ENCODE measurements at regions not wholly inside any gene's neighbourhood (a gene's known extent, or its start where the extent isn't known, plus 50 kb on each side); places are given as distances from the start of the nearest gene placed in this dataset.

- TF ChIP-seq REST (IDR thresholded peaks at IDR 0.05) (no peak), TP53 (CRISPR knock-in tag; IDR thresholded peaks at IDR 0.05) (no peak), HOXB13 (CRISPR knock-in tag; IDR thresholded peaks at IDR 0.05; ENCODE audit: low read depth) (no peak), FOSB (CRISPR knock-in tag; IDR thresholded peaks at IDR 0.05) (no peak), BHLHE40 (IDR thresholded peaks at IDR 0.05; ENCODE audit: low read depth, low read length) (no peak), GATA3 (IDR thresholded peaks at IDR 0.05; ENCODE audit: borderline replicate concordance) (no peak), CHD2 (IDR thresholded peaks at IDR 0.05; ENCODE audit: low read length, partially characterized antibody) (no peak), RCOR1 (IDR thresholded peaks at IDR 0.05; ENCODE audit: low read depth, low read length) (no peak), MAZ (IDR thresholded peaks at IDR 0.05; ENCODE audit: borderline replicate concordance, low read depth, low read length) (no peak), SREBF2 (IDR thresholded peaks at IDR 0.05) (no peak), RAD21 (conservative IDR thresholded peaks at IDR 0.05 in 1 of 2, IDR thresholded peaks at IDR 0.05 in 1 of 2) (no peak)
- TF ChIP-seq, protein P1, sequence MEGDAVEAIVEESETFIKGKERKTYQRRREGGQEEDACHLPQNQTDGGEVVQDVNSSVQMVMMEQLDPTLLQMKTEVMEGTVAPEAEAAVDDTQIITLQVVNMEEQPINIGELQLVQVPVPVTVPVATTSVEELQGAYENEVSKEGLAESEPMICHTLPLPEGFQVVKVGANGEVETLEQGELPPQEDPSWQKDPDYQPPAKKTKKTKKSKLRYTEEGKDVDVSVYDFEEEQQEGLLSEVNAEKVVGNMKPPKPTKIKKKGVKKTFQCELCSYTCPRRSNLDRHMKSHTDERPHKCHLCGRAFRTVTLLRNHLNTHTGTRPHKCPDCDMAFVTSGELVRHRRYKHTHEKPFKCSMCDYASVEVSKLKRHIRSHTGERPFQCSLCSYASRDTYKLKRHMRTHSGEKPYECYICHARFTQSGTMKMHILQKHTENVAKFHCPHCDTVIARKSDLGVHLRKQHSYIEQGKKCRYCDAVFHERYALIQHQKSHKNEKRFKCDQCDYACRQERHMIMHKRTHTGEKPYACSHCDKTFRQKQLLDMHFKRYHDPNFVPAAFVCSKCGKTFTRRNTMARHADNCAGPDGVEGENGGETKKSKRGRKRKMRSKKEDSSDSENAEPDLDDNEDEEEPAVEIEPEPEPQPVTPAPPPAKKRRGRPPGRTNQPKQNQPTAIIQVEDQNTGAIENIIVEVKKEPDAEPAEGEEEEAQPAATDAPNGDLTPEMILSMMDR (IDR thresholded peaks at IDR 0.05), result no peak
- ATAC-seq, result no peak
- Histone ChIP-seq H3K4me1 (no peaks in the 10 kb centered on the region), H3K27ac (no peak overlapping the region), H3K4me3 (no peak overlapping the region), H3K9me3 (no peaks in the 10 kb centered on the region), H3K4me2 (no peak overlapping the region)
- ChIA-PET POLR2A (no interaction called here), CTCF (no interaction called here)
- no peak for DNase-seq (ENCODE audit: low read depth in 1 of 2, low spot score in 1 of 2)
- WGBS (ENCODE audit: missing lambda C conversion rate), result 41% methylated on average over 1 of the region's 1 CpG
- FAIRE-seq, result no peak
These were observed 115.2 kb upstream of the MAGI3 start for GRCh38 chr1:113275083-113275482.

GRCh38 chr1:113275691-113276090 lies 114.6 kb upstream of the MAGI3 start:
- FAIRE-seq (no peak), DNase-seq (ENCODE audit: low read depth in 1 of 2, low spot score in 1 of 2) (no peak), ATAC-seq (no peak)
- WGBS (ENCODE audit: missing lambda C conversion rate), result 85% methylated on average over 2 of the region's 2 CpGs
- no peaks in the 10 kb centered on the region for H3K9me3 ChIP-seq
- ChIA-PET CTCF (no interaction called here), POLR2A (no interaction called here)
- H3K4me3 ChIP-seq, result no peak overlapping the region
- H3K4me1 ChIP-seq, result no peaks in the 10 kb centered on the region
- no peak overlapping the region for H3K27ac ChIP-seq
- H3K4me2 ChIP-seq, result no peak overlapping the region
- TF ChIP-seq CHD4 (IDR thresholded peaks at IDR 0.05; ENCODE audit: borderline replicate concordance), result no peak
- TF ChIP-seq NFE2L2 (conservative IDR thresholded peaks at IDR 0.05; ENCODE audit: low read length), result no peak
- no peak for TF ChIP-seq TFCP2L1 (CRISPR knock-in tag; IDR thresholded peaks at IDR 0.05)
- TF ChIP-seq ZFP36 (IDR thresholded peaks at IDR 0.05; ENCODE audit: borderline replicate concordance, partially characterized antibody), result no peak
- TF ChIP-seq, protein P2, sequence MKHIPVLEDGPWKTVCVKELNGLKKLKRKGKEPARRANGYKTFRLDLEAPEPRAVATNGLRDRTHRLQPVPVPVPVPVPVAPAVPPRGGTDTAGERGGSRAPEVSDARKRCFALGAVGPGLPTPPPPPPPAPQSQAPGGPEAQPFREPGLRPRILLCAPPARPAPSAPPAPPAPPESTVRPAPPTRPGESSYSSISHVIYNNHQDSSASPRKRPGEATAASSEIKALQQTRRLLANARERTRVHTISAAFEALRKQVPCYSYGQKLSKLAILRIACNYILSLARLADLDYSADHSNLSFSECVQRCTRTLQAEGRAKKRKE (CRISPR knock-in tag; IDR thresholded peaks at IDR 0.05; ENCODE audit: low read depth), result no peak
- TF ChIP-seq CHD2 (IDR thresholded peaks at IDR 0.05; ENCODE audit: low read length, partially characterized antibody), result no peak
- no peak for TF ChIP-seq MAX (IDR thresholded peaks at IDR 0.05)
- TF ChIP-seq TP53 (CRISPR knock-in tag; IDR thresholded peaks at IDR 0.05), result no peak
- TF ChIP-seq RFX5 (IDR thresholded peaks at IDR 0.05), result no peak
- no peak for TF ChIP-seq GATA3 (IDR thresholded peaks at IDR 0.05; ENCODE audit: borderline replicate concordance)
- no peak for TF ChIP-seq REST (IDR thresholded peaks at IDR 0.05)
- TF ChIP-seq RAD21 (conservative IDR thresholded peaks at IDR 0.05 in 1 of 2, IDR thresholded peaks at IDR 0.05 in 1 of 2), result no peak
- TF ChIP-seq NR3C1 (IDR thresholded peaks at IDR 0.05), result no peak
- TF ChIP-seq, protein P3, sequence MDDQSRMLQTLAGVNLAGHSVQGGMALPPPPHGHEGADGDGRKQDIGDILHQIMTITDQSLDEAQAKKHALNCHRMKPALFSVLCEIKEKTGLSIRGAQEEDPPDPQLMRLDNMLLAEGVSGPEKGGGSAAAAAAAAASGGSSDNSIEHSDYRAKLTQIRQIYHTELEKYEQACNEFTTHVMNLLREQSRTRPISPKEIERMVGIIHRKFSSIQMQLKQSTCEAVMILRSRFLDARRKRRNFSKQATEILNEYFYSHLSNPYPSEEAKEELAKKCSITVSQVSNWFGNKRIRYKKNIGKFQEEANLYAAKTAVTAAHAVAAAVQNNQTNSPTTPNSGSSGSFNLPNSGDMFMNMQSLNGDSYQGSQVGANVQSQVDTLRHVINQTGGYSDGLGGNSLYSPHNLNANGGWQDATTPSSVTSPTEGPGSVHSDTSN (IDR thresholded peaks at IDR 0.05), result no peak
- TF ChIP-seq FOXS1 (CRISPR knock-in tag; IDR thresholded peaks at IDR 0.05), result no peak
- TF ChIP-seq KDM5A (IDR thresholded peaks at IDR 0.05), result no peak
- no peak for TF ChIP-seq HEYL (CRISPR knock-in tag; IDR thresholded peaks at IDR 0.05)
